HL-60 (cell line): ENCODE measurements at regions not wholly inside any gene's neighbourhood (a gene's known extent, or its start where the extent isn't known, plus 50 kb on each side); places are given as distances from the start of the nearest gene placed in this dataset.
"Not testable (repeated sequence)": the region's sequence is repeated elsewhere in the genome, so short reads cannot be mapped to it uniquely, and the experiment has no call there.

Experiments used
- CTCF ChIP-seq: IDR thresholded peaks from one replicate; pipeline ENCODE4 v1.5.1; 2011; ENCODE audit warnings: low read length, control low read depth, inconsistent platforms; ENCODE audit not compliant: insufficient read depth
- POLR2AphosphoS5 ChIP-seq: IDR thresholded peaks from 2 replicates; pipeline ENCODE4 v1.6.1; 2012; ENCODE audit warnings: low read depth

GRCh38 chr16:26474405-26474804, 592.3 kb upstream of the C16orf82 start:
- TF ChIP-seq CTCF, POLR2AphosphoS5: not testable (repeated sequence)
